Adrenal gland (tissue), 9 donors: ENCODE measurements at regions not wholly inside any gene's neighbourhood (a gene's known extent, or its start where the extent isn't known, plus 50 kb on each side); places are given as distances from the start of the nearest gene placed in this dataset.

Experiments used
- DNase-seq, 7 donors: peaks; one replicate each; pipeline ENCODE4 v3.0.0-alpha.2; 2019 to 2020
- H3K27ac ChIP-seq, 5 donors: fragments of 200-600 bp; sonication (generic) in 4 of 5; 1 replicate in 3 of 5; 2 replicates in 2 of 5; pipeline versions ENCODE4 v1.5.1 to v1.8.0; 2016 to 2020; ENCODE audit warnings: mild to moderate bottlenecking in 1 of 5
- H3K27me3 ChIP-seq: fragments of 200-600 bp; 2 replicates; pipeline ENCODE4 v1.8.0; 2021
- H3K36me3 ChIP-seq, 2 donors: fragments of 200-600 bp; replicated peaks in 1 of 2; 1 replicate in 1 of 2; 2 replicates in 1 of 2; pipeline versions ENCODE4 v1.5.1 to v1.8.0; 2018 to 2022
- H3K4me1 ChIP-seq, 2 donors: fragments of 200-600 bp; replicated peaks in 1 of 2; 1 replicate in 1 of 2; 2 replicates in 1 of 2; pipeline versions ENCODE4 v1.5.1 to v1.8.0; 2018 to 2021
- H3K4me3 ChIP-seq, 4 donors: fragments of 200-600 bp; sonication (generic) in 3 of 4; one replicate each; pipeline ENCODE4 v1.5.1; 2016 to 2018
- H3K9me3 ChIP-seq, 3 donors: fragments of 200-600 bp; sonication (generic) in 1 of 3; replicated peaks in 1 of 3; 1 replicate in 2 of 3; 2 replicates in 1 of 3; pipeline versions ENCODE4 v1.5.1 to v1.8.0; 2016 to 2021
- POLR2A ChIP-seq, 2 donors: fragments of 450-650 bp; IDR thresholded peaks; one replicate each; pipeline ENCODE4 v1.6.1; 2017; ENCODE audit warnings: antibody characterized with exemption in 2 of 2, mild to moderate bottlenecking in 2 of 2, moderate library complexity in 1 of 2
- WGBS, 4 donors: extraction: QIAGEN DNeasy Blood & Tissue Kit in 2 of 4; methylation state at CpG; one replicate each; pipeline versions ENCODE4 v1.1.5 to v1.1.7; 2013 to 2017; 5-methylcytosine and 5-hydroxymethylcytosine counted together
- intact Hi-C, 2 donors: fragments of 100-400 bp; cut with DNase I; formaldehyde crosslinking; loops; one replicate each; pipeline versions ENCODE4 v1.14.1 to v1.15.0; 2022 to 2023
- TF ChIP-seq, protein P1 (sequence below), 6 experiments: fragments of 450-650 bp in 4 of 6; fragments of 200-600 bp in 2 of 6; sonication (generic) in 1 of 6; IDR thresholded peaks; 1 replicate in 5 of 6; 2 replicates in 1 of 6; pipeline versions ENCODE4 v1.5.1 to v1.8.0; 2016 to 2021; ENCODE audit warnings: antibody characterized with exemption in 6 of 6, mild to moderate bottlenecking in 2 of 6, moderate library complexity in 1 of 6
- donor health status: healthy with polysubstance abuse.
- donor health status: Bipolar disorder and iron deficiency.
- donor health status: DM: yes; HTN: yes; CAD: no.
- donor health status: DM: no; HTN: no; CAD: no.
- donor health status: DM: no; HTN: no; CAD: no.

DNA sequence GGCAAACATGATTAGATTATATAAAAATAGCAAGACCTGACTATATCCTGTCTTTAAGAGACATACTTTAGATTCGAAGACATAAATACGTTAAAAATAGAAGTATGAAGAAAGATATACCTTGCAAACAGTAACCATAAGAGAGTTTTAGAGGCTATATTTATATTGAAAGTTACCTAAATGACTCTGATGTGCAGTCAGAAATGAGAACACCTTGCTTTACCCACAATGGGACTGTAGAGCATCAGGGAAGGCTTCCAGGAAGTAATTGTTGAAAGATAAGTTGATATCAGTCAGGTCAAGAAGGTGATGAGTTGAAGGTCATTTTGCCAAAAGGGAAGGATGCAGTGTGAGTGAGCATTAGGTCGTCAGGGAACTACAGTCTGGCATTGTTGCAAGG is 110.2 kb downstream of the NEDD1 start:
- no peak for DNase-seq
- no peaks in the 10 kb centered on the region for H3K27me3 ChIP-seq
- no peaks in the 10 kb centered on the region for H3K4me1 ChIP-seq
- intact Hi-C loops: no loop called here
- WGBS, 4 donors: 64 to 68% (median 68%) methylated on average over 3 of the region's 3 CpGs
- TF ChIP-seq POLR2A (IDR thresholded peaks at IDR 0.05): no peak
- TF ChIP-seq, protein P1, sequence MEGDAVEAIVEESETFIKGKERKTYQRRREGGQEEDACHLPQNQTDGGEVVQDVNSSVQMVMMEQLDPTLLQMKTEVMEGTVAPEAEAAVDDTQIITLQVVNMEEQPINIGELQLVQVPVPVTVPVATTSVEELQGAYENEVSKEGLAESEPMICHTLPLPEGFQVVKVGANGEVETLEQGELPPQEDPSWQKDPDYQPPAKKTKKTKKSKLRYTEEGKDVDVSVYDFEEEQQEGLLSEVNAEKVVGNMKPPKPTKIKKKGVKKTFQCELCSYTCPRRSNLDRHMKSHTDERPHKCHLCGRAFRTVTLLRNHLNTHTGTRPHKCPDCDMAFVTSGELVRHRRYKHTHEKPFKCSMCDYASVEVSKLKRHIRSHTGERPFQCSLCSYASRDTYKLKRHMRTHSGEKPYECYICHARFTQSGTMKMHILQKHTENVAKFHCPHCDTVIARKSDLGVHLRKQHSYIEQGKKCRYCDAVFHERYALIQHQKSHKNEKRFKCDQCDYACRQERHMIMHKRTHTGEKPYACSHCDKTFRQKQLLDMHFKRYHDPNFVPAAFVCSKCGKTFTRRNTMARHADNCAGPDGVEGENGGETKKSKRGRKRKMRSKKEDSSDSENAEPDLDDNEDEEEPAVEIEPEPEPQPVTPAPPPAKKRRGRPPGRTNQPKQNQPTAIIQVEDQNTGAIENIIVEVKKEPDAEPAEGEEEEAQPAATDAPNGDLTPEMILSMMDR (IDR thresholded peaks at IDR 0.05): no peak
- H3K9me3 ChIP-seq: peaks cover 0 to 10% (median 0%) of the 10 kb centered on the region in 3 donors
- no peaks in the 10 kb centered on the region for H3K36me3 ChIP-seq
- H3K27ac ChIP-seq: no peak overlapping the region
- no peak overlapping the region for H3K4me3 ChIP-seq

DNA sequence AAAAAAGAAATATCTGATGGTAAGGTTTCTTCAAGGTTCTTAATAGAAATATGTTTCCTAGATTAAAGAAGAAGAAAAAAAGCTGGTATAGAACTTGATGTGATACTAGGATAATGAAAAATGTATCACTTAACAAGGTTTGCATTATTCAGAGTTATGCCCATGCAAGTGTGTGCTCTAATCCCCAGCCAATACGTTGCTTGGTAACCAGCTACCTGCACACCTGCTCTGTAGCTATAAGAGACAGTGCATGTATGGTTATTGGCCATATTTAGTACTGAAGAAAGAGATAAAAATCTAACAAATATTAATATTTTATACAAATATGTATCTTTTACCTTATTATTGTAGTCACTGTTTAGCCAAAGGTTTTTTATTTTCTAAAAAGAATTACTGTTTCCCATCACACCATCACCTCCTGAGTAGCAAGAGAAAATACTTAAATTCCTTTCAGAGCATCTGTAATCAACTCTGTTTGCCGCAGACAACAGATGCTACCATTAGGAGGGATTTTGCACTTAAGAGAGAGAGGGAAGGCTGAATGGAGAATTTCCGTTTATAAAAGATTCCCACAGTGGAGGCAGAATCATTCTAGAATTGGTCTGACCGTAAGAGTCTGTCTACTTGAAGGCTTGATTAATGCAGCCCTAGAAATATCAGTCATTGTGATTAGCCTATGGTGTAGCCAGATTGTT is 115.6 kb downstream of the NEDD1 start:
- Histone ChIP-seq H3K27ac (no peak overlapping the region), H3K36me3 (no peaks in the 10 kb centered on the region), H3K4me3 (no peak overlapping the region), H3K4me1 (no peaks in the 10 kb centered on the region), H3K27me3 (no peaks in the 10 kb centered on the region), H3K9me3 (peaks cover 0 to 10% (median 0%) of the 10 kb centered on the region in 3 donors)
- WGBS, 4 donors: 73 to 84% (median 78%) methylated on average over 4 of the region's 4 CpGs
- no peak for DNase-seq
- no peak for TF ChIP-seq POLR2A (IDR thresholded peaks at IDR 0.05)
- TF ChIP-seq, protein P1 (IDR thresholded peaks at IDR 0.05): no peak
- intact Hi-C loops: no loop called here

DNA sequence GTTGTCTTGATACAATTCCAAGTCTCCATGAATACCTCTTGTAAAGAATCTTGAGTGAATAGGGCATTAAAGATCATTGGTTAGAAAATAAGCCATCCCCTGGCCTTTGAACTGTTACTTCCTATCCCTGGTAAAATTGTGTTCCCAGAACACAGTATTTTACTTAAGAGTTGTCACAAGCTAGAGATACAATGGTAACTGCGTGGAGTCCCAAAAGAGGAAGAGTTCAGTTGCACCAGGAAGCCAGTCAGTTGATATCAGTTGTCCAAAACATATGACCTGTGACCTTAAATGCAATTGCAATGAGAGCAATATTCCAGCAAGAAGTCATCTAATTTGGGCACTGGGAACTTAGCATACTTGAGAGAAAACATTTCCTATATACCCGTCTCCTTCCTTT is 117.3 kb downstream of the NEDD1 start:
- no peak for DNase-seq
- Histone ChIP-seq H3K27ac (no peak overlapping the region), H3K4me3 (no peak overlapping the region), H3K27me3 (no peaks in the 10 kb centered on the region), H3K36me3 (no peaks in the 10 kb centered on the region), H3K4me1 (no peaks in the 10 kb centered on the region), H3K9me3 (peaks cover 0 to 10% (median 0%) of the 10 kb centered on the region in 3 donors)
- WGBS, 4 donors: 62 to 76% (median 68%) methylated on average over 2 of the region's 2 CpGs
- TF ChIP-seq, protein P1 (IDR thresholded peaks at IDR 0.05): no peak
- TF ChIP-seq POLR2A (IDR thresholded peaks at IDR 0.05): no peak
- intact Hi-C loops: no loop called here

DNA sequence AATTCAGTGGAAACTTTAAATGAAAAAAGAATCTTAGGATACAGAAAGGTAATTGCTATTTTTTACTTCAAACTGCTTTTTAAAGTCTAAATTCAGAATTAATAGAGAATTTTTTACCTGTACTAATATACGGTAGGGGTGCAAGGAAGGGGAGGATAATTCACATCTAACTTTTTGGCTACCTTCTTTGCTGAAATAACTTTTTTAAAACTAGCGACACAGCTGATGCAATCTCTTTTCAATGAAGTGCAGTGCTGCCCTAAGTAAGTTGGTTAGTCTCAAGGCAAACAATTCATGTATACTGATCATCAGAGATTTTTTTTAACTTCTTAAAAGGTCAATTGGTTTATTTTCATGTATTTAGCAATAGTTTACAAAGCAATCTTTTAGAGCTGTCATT is 119.8 kb downstream of the NEDD1 start:
- Histone ChIP-seq H3K9me3 (no peaks in the 10 kb centered on the region), H3K27ac (no peak overlapping the region), H3K4me3 (no peak overlapping the region), H3K4me1 (no peaks in the 10 kb centered on the region), H3K27me3 (no peaks in the 10 kb centered on the region), H3K36me3 (no peaks in the 10 kb centered on the region)
- WGBS, 4 donors: 79 to 90% (median 83%) methylated on average over 2 of the region's 2 CpGs
- DNase-seq: no peak
- no peak for TF ChIP-seq POLR2A (IDR thresholded peaks at IDR 0.05)
- TF ChIP-seq, protein P1 (IDR thresholded peaks at IDR 0.05): no peak
- intact Hi-C loops: no loop called here
